PC-3 (cell line): ENCODE measurements at regions not wholly inside any gene's neighbourhood (a gene's known extent, or its start where the extent isn't known, plus 50 kb on each side); places are given as distances from the start of the nearest gene placed in this dataset.

ENCODE experiments used
- ATAC-seq: fragments of 200-7000 bp; cut with Tn5 transposase; 2 replicates; pipeline ENCODE4 v1.9.1; 2020; ENCODE audit warnings: mild to moderate bottlenecking, moderate library complexity
- BruUV-seq: library from RNA; stranded (reverse); fragments of 400-500 nt; replicated peaks from 2 replicates; lab custom pipeline; 2021; lab: Mats Ljungman, UMichigan
- CTCF ChIA-PET: fragments of 300-600 bp; sonication (Branson Sonifier 250); formaldehyde crosslinking; loops from one replicate; lab custom pipeline; 2022; ENCODE audit warnings: antibody characterized with exemption; lab: Charles Lee
- POLR2A ChIA-PET: fragments of 300-600 bp; sonication (Branson Sonifier 250); formaldehyde crosslinking; loops from one replicate; lab custom pipeline; 2022; ENCODE audit warnings: antibody characterized with exemption; ENCODE audit not compliant: unreplicated experiment; lab: Charles Lee
- DNase-seq: peaks from one replicate; pipeline ENCODE4 v3.0.0-alpha.2; 2015
- H2AFZ ChIP-seq: fragments of 300-600 bp; sonication (generic); 2 replicates; pipeline ENCODE4 v1.6.0; 2016; ENCODE audit warnings: antibody characterized with exemption, low read length
- H3F3A ChIP-seq: fragments of 300-600 bp; sonication (generic); one replicate; pipeline ENCODE4 v1.6.0; 2017; ENCODE audit warnings: antibody characterized with exemption, low read length, control low read depth, mild to moderate bottlenecking; ENCODE audit not compliant: unreplicated experiment
- H3K27ac ChIP-seq: fragments of 300-600 bp; sonication (generic); 2 replicates; pipeline ENCODE4 v1.5.1; 2016; ENCODE audit warnings: mild to moderate bottlenecking, low read length
- H3K27me3 ChIP-seq: fragments of 300-600 bp; sonication (generic); 2 replicates; pipeline ENCODE4 v1.6.1; 2016; ENCODE audit warnings: low read length, mixed read lengths
- H3K36me3 ChIP-seq: fragments of 300-600 bp; sonication (generic); 2 replicates; pipeline ENCODE4 v1.6.1; 2016; ENCODE audit warnings: low read depth, mixed run types, low read length, mixed read lengths
- H3K4me1 ChIP-seq: fragments of 300-600 bp; sonication (generic); 2 replicates; pipeline ENCODE4 v1.5.1; 2016; ENCODE audit warnings: low read length; ENCODE audit not compliant: insufficient read depth
- H3K4me2 ChIP-seq: fragments of 300-600 bp; sonication (generic); 2 replicates; pipeline ENCODE4 v1.6.0; 2016; ENCODE audit warnings: low read length
- H3K4me3 ChIP-seq: fragments of 300-600 bp; sonication (generic); 2 replicates; pipeline ENCODE4 v1.5.1; 2016; ENCODE audit warnings: mild to moderate bottlenecking, low read length, mixed read lengths
- H3K79me2 ChIP-seq: fragments of 300-600 bp; sonication (generic); 2 replicates; pipeline ENCODE4 v1.6.1; 2017; ENCODE audit warnings: low read length, mixed read lengths
- H3K9ac ChIP-seq: fragments of 300-600 bp; sonication (generic); 2 replicates; pipeline ENCODE4 v1.6.0; 2016; ENCODE audit warnings: mild to moderate bottlenecking, low read length
- H3K9me2 ChIP-seq: fragments of 300-600 bp; sonication (generic); replicated peaks from 2 replicates; pipeline ENCODE4 v1.6.1; 2016; ENCODE audit warnings: mixed run types, low read length, mixed read lengths
- H3K9me3 ChIP-seq: fragments of 300-600 bp; sonication (generic); 2 replicates; pipeline ENCODE4 v1.6.1; 2016; ENCODE audit warnings: low read length, mixed read lengths
- H4K20me1 ChIP-seq: fragments of 300-600 bp; sonication (generic); 2 replicates; pipeline ENCODE4 v1.6.1; 2016; ENCODE audit warnings: low read length, mixed read lengths
- CTCF ChIP-seq: fragments of 300-600 bp; sonication (generic); conservative IDR thresholded peaks from 2 replicates; pipeline ENCODE4 v1.5.1; 2017; ENCODE audit warnings: antibody characterized with exemption, low read depth, mild to moderate bottlenecking, low read length
- EZH2 ChIP-seq: fragments of 300-600 bp; sonication (generic); IDR thresholded peaks from one replicate; pipeline ENCODE4 v1.6.1; 2017; ENCODE audit warnings: antibody characterized with exemption, mild to moderate bottlenecking, low read length; ENCODE audit not compliant: unreplicated experiment
- EZH2phosphoT487 ChIP-seq: fragments of 300-600 bp; sonication (generic); IDR thresholded peaks from 2 replicates; pipeline ENCODE4 v1.6.1; 2018; ENCODE audit warnings: mild to moderate bottlenecking, antibody characterized with exemption, low read length, borderline replicate concordance
- intact Hi-C: fragments of 100-400 bp; cut with micrococcal nuclease; formaldehyde crosslinking; loops from 2 replicates; pipeline ENCODE4 v1.9.0; 2023

GRCh38 chr18:30522288-30522929 lies 520.1 kb downstream of the DSC3 start:
- Histone ChIP-seq H3K27ac (no peak overlapping the region), H3K4me1 (no peaks in the 10 kb centered on the region), H3K9me3 (no peaks in the 10 kb centered on the region), H3F3A (no peaks in the 10 kb centered on the region), H3K27me3 (no peaks in the 10 kb centered on the region), H3K9me2 (no peaks in the 10 kb centered on the region), H3K4me3 (no peak overlapping the region), H3K36me3 (no peaks in the 10 kb centered on the region), H3K9ac (no peak overlapping the region), H2AFZ (no peak overlapping the region), H3K4me2 (no peak overlapping the region), H3K79me2 (no peaks in the 10 kb centered on the region), H4K20me1 (no peaks in the 10 kb centered on the region)
- no TSS peak for BruUV-seq
- intact Hi-C loops = no loop called here
- TF ChIP-seq CTCF = no peak
- no peak for TF ChIP-seq EZH2
- no peak for TF ChIP-seq EZH2phosphoT487
- no peak for ATAC-seq
- DNase-seq = no peak
- POLR2A ChIA-PET = no interaction called here
- CTCF ChIA-PET = no interaction called here

- CTCF ChIA-PET = no interaction called here
- BruUV-seq = no TSS peak
- Histone ChIP-seq H3K27ac (no peak overlapping the region), H3K4me2 (no peak overlapping the region), H3K36me3 (no peaks in the 10 kb centered on the region), H3F3A (no peaks in the 10 kb centered on the region), H2AFZ (no peak overlapping the region), H3K4me1 (no peaks in the 10 kb centered on the region), H4K20me1 (no peaks in the 10 kb centered on the region), H3K27me3 (no peaks in the 10 kb centered on the region), H3K9ac (no peak overlapping the region), H3K4me3 (no peak overlapping the region), H3K79me2 (no peaks in the 10 kb centered on the region), H3K9me3 (no peaks in the 10 kb centered on the region), H3K9me2 (no peaks in the 10 kb centered on the region)
- TF ChIP-seq EZH2phosphoT487 (no peak), EZH2 (no peak), CTCF (no peak)
- POLR2A ChIA-PET = no interaction called here
- ATAC-seq = no peak
- intact Hi-C loops = no loop called here
- DNase-seq = no peak
These were observed 528.5 kb downstream of the DSC3 start for GRCh38 chr18:30514059-30514458.

GRCh38 chr18:30512872-30513271 lies 529.7 kb downstream of the DSC3 start:
- Histone ChIP-seq H3F3A (no peaks in the 10 kb centered on the region), H4K20me1 (no peaks in the 10 kb centered on the region), H3K4me2 (no peak overlapping the region), H3K4me3 (no peak overlapping the region), H3K9ac (no peak overlapping the region), H3K36me3 (no peaks in the 10 kb centered on the region), H3K4me1 (no peaks in the 10 kb centered on the region), H3K9me2 (no peaks in the 10 kb centered on the region), H3K79me2 (no peaks in the 10 kb centered on the region), H3K27me3 (no peaks in the 10 kb centered on the region), H3K27ac (no peak overlapping the region), H2AFZ (no peak overlapping the region), H3K9me3 (no peaks in the 10 kb centered on the region)
- ChIA-PET CTCF (no interaction called here), POLR2A (no interaction called here)
- DNase-seq (no peak), ATAC-seq (no peak)
- BruUV-seq = no TSS peak
- intact Hi-C loops = no loop called here
- TF ChIP-seq CTCF (no peak), EZH2phosphoT487 (no peak), EZH2 (no peak)
